ENCODE measurements at regions not wholly inside any gene's neighbourhood (a gene's known extent, or its start where the extent isn't known, plus 50 kb on each side); places are given as distances from the start of the nearest gene placed in this dataset.

DNA sequence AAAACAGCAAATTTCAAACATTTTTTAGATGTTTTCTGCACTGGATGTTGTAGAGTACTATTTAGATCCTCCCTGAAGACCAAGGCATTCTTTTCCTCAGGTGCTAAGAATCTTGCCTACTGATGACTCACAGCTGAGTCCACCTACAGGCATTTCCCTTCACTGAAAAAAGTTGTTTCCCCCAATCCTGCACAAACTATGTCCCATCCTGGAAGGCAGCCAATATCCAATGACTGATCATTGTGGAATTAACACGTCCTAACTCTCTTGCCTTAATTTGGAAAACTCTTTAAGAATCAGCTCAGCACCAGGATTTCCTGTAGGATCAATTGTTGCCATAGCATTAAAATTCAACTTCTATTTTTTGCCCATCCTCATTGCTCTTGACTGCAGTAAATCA lies 268.4 kb upstream of the IRAK1BP1 start:
- H3K4me3 ChIP-seq (ENCODE audit: low read depth, low read length): no peak overlapping the region
- DNase-seq (ENCODE audit: low read depth, low spot score): peak; percentile 88
- POLR2A ChIA-PET: interaction anchor here (1.2 kb wide), 1 partner anchor 8 kb away, joined by 4 read pairs; no protein-coding TSS in a partner anchor
- TF ChIP-seq, protein P1, sequence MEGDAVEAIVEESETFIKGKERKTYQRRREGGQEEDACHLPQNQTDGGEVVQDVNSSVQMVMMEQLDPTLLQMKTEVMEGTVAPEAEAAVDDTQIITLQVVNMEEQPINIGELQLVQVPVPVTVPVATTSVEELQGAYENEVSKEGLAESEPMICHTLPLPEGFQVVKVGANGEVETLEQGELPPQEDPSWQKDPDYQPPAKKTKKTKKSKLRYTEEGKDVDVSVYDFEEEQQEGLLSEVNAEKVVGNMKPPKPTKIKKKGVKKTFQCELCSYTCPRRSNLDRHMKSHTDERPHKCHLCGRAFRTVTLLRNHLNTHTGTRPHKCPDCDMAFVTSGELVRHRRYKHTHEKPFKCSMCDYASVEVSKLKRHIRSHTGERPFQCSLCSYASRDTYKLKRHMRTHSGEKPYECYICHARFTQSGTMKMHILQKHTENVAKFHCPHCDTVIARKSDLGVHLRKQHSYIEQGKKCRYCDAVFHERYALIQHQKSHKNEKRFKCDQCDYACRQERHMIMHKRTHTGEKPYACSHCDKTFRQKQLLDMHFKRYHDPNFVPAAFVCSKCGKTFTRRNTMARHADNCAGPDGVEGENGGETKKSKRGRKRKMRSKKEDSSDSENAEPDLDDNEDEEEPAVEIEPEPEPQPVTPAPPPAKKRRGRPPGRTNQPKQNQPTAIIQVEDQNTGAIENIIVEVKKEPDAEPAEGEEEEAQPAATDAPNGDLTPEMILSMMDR (IDR thresholded peaks at IDR 0.05; ENCODE audit: insufficient read depth, low read length, missing control alignments): no peak
- CTCF ChIA-PET: interaction anchor here (1.2 to 4.8 kb wide), 3 partner anchors 11 to 16 kb away, joined by 4 to 19 read pairs (median 4); no protein-coding TSS in a partner anchor

DNA sequence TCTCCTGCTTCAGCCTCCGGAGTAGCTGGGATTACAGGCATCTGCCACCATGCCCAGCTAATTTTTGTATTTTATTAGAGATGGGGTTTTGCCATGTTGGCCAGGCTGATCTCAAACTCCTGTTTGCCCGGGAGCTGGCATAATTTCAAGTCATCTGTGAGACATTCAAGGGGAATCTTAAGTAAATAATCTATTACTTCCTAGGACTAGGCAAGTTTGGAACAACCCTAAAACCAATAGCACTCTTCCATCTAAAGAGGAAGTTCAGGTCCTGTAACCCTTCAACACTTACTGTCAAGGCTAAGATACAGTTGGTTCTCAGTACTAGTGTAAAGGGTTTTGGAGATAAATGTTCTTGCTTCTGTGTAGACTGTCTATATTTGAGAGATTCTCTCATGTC lies 267.8 kb upstream of the IRAK1BP1 start:
- ChIA-PET CTCF (interaction anchor here (1.5 to 4.8 kb wide), 2 partner anchors 11 to 14 kb away, joined by 4 to 19 read pairs; no protein-coding TSS in a partner anchor), POLR2A (interaction anchor here (1.2 kb wide), 1 partner anchor 8 kb away, joined by 4 read pairs; no protein-coding TSS in a partner anchor)
- TF ChIP-seq, protein P1 (IDR thresholded peaks at IDR 0.05; ENCODE audit: insufficient read depth, low read length, missing control alignments): no peak
- no peak overlapping the region for H3K4me3 ChIP-seq (ENCODE audit: low read depth, low read length)
- DNase-seq (ENCODE audit: low read depth, low spot score): no peak

DNA sequence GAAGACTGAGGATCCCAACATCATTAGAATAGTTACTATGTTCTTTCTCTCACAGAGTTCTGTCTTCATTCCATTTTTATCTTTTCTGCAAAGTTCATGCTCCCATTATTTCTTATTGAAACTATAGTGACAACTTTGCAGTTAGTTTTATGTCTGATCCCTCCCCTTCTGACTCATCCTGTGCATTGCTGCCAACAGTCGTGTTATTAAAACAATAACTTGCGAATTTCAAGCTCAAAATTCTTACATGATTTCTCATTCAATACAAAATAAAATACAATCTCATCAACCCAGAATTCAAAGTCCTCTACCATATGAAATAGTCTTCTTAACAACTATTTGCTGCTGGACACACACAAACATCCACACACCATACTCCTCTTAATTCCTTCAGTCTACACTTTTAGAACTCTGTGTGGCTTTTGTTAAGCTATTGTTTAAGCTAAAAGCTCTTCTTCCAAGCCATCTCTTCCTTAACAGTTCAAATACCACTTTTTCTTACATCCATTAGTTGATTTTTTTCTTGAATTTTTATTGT lies 261.4 kb upstream of the IRAK1BP1 start:
- TF ChIP-seq, protein P1 (IDR thresholded peaks at IDR 0.05; ENCODE audit: insufficient read depth, low read length, missing control alignments): no peak
- ChIA-PET CTCF (interaction anchor here (1.1 to 2.5 kb wide), 4 partner anchors 8 to 23 kb away, joined by 3 to 9 read pairs (median 4); no protein-coding TSS in a partner anchor), POLR2A (no interaction called here)
- peak; percentile 59 for DNase-seq (ENCODE audit: low read depth, low spot score)
- H3K4me3 ChIP-seq (ENCODE audit: low read depth, low read length): peak overlapping the region; percentile 40

DNA sequence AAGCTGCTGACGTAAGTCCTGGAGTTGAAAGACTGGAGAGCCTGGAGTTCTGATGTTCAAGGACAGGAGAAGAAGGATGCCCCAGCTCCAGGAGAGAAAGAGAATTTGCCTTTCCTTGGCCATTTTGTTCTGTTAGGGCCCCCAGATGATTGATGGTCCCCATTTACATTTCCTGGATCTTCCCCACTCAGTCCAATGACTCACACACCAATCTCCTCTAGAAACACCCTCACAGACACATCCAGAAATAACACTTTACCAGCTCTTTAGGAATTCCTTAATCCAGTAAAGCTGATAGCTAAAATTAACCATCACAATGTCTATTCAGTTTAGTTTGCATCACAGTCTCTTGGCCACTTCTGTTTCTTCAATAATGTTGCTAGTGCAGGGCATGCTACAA lies 260.2 kb upstream of the IRAK1BP1 start:
- DNase-seq (ENCODE audit: low read depth, low spot score): no peak
- TF ChIP-seq, protein P1 (IDR thresholded peaks at IDR 0.05; ENCODE audit: insufficient read depth, low read length, missing control alignments): no peak
- H3K4me3 ChIP-seq (ENCODE audit: low read depth, low read length): no peak overlapping the region
- ChIA-PET CTCF (interaction anchor here (1.9 to 2.5 kb wide), 2 partner anchors 9 to 22 kb away, joined by 5 to 9 read pairs; no protein-coding TSS in a partner anchor), POLR2A (interaction anchor here (1.4 kb wide), 1 partner anchor 8 kb away, joined by 4 read pairs; no protein-coding TSS in a partner anchor)

DNA sequence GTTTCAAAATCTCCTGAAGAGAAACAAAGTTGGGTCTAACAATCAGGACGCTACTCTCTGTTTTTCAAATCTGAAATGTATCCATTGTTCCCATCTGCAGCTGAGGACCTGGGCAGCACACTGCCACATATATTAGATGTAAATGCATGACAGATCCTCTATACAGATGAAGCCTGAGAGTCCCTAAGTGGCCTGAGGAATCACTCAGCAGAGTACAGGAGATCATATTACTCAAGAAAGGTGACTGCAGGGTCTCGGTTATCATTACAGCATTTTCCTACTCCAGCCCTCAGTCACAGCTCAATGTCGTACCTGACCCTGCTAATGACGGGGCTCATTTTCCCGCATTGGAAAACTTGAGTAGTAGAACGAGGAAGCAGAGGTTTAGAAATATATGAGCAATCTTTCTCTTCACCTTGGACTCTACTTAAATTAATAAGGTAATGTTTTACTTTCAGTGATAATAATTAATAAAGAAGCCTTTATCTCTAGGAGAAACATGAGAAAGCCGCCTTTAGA lies 256.2 kb upstream of the IRAK1BP1 start:
- DNase-seq (ENCODE audit: low read depth, low spot score): no peak
- ChIA-PET POLR2A (no interaction called here), CTCF (interaction anchor here (0.7 to 3.0 kb wide), 9 partner anchors 8 to 199 kb away, joined by 3 to 19 read pairs (median 3); no protein-coding TSS in a partner anchor)
- no peak overlapping the region for H3K4me3 ChIP-seq (ENCODE audit: low read depth, low read length)
- TF ChIP-seq, protein P1 (IDR thresholded peaks at IDR 0.05; ENCODE audit: insufficient read depth, low read length, missing control alignments): no peak

DNA sequence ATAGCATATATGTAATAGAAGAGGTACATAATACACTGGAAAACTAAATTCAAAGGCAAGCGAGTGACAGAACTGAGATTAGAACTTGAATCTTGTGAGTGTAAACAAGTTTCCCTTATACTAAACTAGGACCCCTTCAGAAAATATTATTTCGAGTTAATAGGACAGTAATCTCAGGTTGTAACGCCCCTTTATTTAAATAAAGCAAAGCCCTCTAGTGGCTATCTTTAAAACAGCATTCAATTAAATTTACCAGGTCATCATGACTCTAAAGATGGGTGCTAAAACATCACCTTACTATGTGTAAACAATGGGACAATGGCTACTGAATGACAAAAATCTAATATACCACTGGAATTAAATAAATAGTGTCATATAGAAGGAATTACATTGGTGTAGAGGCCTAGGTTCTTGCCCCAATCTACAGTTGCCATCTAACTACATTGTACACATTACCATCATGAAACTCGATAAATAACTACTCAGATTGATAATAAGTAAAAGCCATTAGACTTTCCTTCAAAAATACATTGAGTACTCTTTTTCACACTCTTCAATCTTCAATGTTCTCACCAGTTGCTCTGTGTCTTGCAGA lies 255.4 kb upstream of the IRAK1BP1 start:
- DNase-seq (ENCODE audit: low read depth, low spot score): no peak
- POLR2A ChIA-PET: no interaction called here
- CTCF ChIA-PET: interaction anchor here (0.7 to 2.2 kb wide), 7 partner anchors 8 to 52 kb away, joined by 3 to 8 read pairs (median 3); no protein-coding TSS in a partner anchor
- H3K4me3 ChIP-seq (ENCODE audit: low read depth, low read length): no peak overlapping the region
- TF ChIP-seq, protein P1 (IDR thresholded peaks at IDR 0.05; ENCODE audit: insufficient read depth, low read length, missing control alignments): no peak

Data from AG04449 (cell line).